NCI-H2227 treated with DMSO at 0.1 percent for 48 hours (cell line): ENCODE measurements at regions not wholly inside any gene's neighbourhood (a gene's known extent, or its start where the extent isn't known, plus 50 kb on each side); places are given as distances from the start of the nearest gene placed in this dataset.
"Not testable (repeated sequence)": the region's sequence is repeated elsewhere in the genome, so short reads cannot be mapped to it uniquely, and the experiment has no call there.

Experiments used
- DNase-seq: peaks from one replicate; lab custom pipeline; 2025; lab: John Stamatoyannopoulos, UW

- DNase-seq = no peak
These were observed 483.3 kb upstream of the SPRY2 start for GRCh38 chr13:80824229-80824628.

- no peak for DNase-seq
These were observed 482.5 kb upstream of the SPRY2 start for GRCh38 chr13:80823472-80823871.

- no peak for DNase-seq
These were observed 480.5 kb upstream of the SPRY2 start for GRCh38 chr13:80821466-80821865.

- no peak for DNase-seq
These were observed 477.1 kb upstream of the SPRY2 start for GRCh38 chr13:80817979-80818378.

GRCh38 chr13:80814541-80814940 is 473.6 kb upstream of the SPRY2 start:
- no peak for DNase-seq

- DNase-seq = not testable (repeated sequence)
These were observed 469.4 kb upstream of the SPRY2 start for GRCh38 chr13:80810294-80810693.

- no peak for DNase-seq
These were observed 462.0 kb upstream of the SPRY2 start for GRCh38 chr13:80802946-80803345.

- no peak for DNase-seq
These were observed 457.7 kb upstream of the SPRY2 start for GRCh38 chr13:80798576-80799133.

- no peak for DNase-seq
These were observed 446.7 kb upstream of the SPRY2 start for GRCh38 chr13:80787604-80788003.

- DNase-seq = no peak
These were observed 443.1 kb upstream of the SPRY2 start for GRCh38 chr13:80783926-80784565.

GRCh38 chr13:80782441-80782840 is 441.5 kb upstream of the SPRY2 start:
- DNase-seq = peak; percentile 45

GRCh38 chr13:80778297-80778696 is 437.4 kb upstream of the SPRY2 start:
- DNase-seq = no peak

- no peak for DNase-seq
These were observed 416.8 kb upstream of the SPRY2 start for GRCh38 chr13:80757694-80758093.

- DNase-seq = peak; percentile 49
These were observed 415.0 kb upstream of the SPRY2 start for GRCh38 chr13:80755910-80756309.

- DNase-seq = no peak
These were observed 413.5 kb upstream of the SPRY2 start for GRCh38 chr13:80754441-80754840.

GRCh38 chr13:80753866-80754265 is 412.9 kb upstream of the SPRY2 start:
- DNase-seq = no peak

GRCh38 chr13:80751854-80752253 is 410.9 kb upstream of the SPRY2 start:
- no peak for DNase-seq

GRCh38 chr13:80744147-80744914 is 403.4 kb upstream of the SPRY2 start:
- no peak for DNase-seq

GRCh38 chr13:80742033-80742432 is 401.1 kb upstream of the SPRY2 start:
- DNase-seq = peak; percentile 18

- DNase-seq = no peak
These were observed 399.1 kb upstream of the SPRY2 start for GRCh38 chr13:80740071-80740470.

- DNase-seq = no peak
These were observed 396.6 kb upstream of the SPRY2 start for GRCh38 chr13:80737513-80737912.

GRCh38 chr13:80727321-80727975 is 386.5 kb upstream of the SPRY2 start:
- no peak for DNase-seq

GRCh38 chr13:80726868-80727267 is 385.9 kb upstream of the SPRY2 start:
- no peak for DNase-seq
